ENCODE measurements at regions not wholly inside any gene's neighbourhood (a gene's known extent, or its start where the extent isn't known, plus 50 kb on each side); places are given as distances from the start of the nearest gene placed in this dataset.

- DNase-seq: no peak
- Mint-ChIP-seq H3K27me3 (no peaks in the 10 kb centered on the region), H3K27ac (no peak overlapping the region), H3K4me1 (ENCODE audit: low read depth) (no peaks in the 10 kb centered on the region), H3K4me3 (no peak overlapping the region), H3K36me3 (ENCODE audit: low read depth) (no peaks in the 10 kb centered on the region), H3K9me3 (no peaks in the 10 kb centered on the region)
- H3K27me3 ChIP-seq (ENCODE audit: control insufficient read depth in 1 of 2, insufficient read depth in 2 of 2, low read length in 2 of 2): no peaks in the 10 kb centered on the region
- ATAC-seq (ENCODE audit: poor library complexity): no peak
- ChIA-PET POLR2A (no interaction called here), CTCF (no interaction called here)
- no peaks in the 10 kb centered on the region for H3K4me1 ChIP-seq (ENCODE audit: insufficient read depth, low read length)
- H3K36me3 ChIP-seq (ENCODE audit: insufficient read depth, low read length): no peaks in the 10 kb centered on the region
- no peak overlapping the region for H3K4me3 ChIP-seq (ENCODE audit: low read length)
- H3K9me3 ChIP-seq (ENCODE audit: control insufficient read depth in 1 of 2, insufficient read depth in 1 of 2, low read length in 2 of 2): no peaks in the 10 kb centered on the region
- no peak overlapping the region for H3K27ac ChIP-seq (ENCODE audit: low read depth in 1 of 2, low read length in 2 of 2)
- no peak for TF ChIP-seq CTCF (IDR thresholded peaks at IDR 0.05)
- intact Hi-C loops (cut with DNase I, micrococcal nuclease): no loop called here
These were observed 118.4 kb downstream of the BCL2L11 start for GRCh38 chr2:111239107-111239506.

GRCh38 chr2:111239581-111240249 is 119.0 kb downstream of the BCL2L11 start:
- H3K4me1 Mint-ChIP-seq (ENCODE audit: low read depth): no peaks in the 10 kb centered on the region
- CTCF ChIA-PET: no interaction called here
- H3K27me3 Mint-ChIP-seq: no peaks in the 10 kb centered on the region
- H3K4me3 Mint-ChIP-seq: no peak overlapping the region
- no peaks in the 10 kb centered on the region for H3K9me3 Mint-ChIP-seq
- H3K9me3 ChIP-seq (ENCODE audit: control insufficient read depth in 1 of 2, insufficient read depth in 1 of 2, low read length in 2 of 2): no peaks in the 10 kb centered on the region
- H3K36me3 Mint-ChIP-seq (ENCODE audit: low read depth): no peaks in the 10 kb centered on the region
- POLR2A ChIA-PET: no interaction called here
- intact Hi-C loops (cut with DNase I, micrococcal nuclease): no loop called here
- no peaks in the 10 kb centered on the region for H3K36me3 ChIP-seq (ENCODE audit: insufficient read depth, low read length)
- H3K27me3 ChIP-seq (ENCODE audit: control insufficient read depth in 1 of 2, insufficient read depth in 2 of 2, low read length in 2 of 2): no peaks in the 10 kb centered on the region
- ATAC-seq (ENCODE audit: poor library complexity): no peak
- no peak for DNase-seq
- no peak overlapping the region for H3K27ac ChIP-seq (ENCODE audit: low read depth in 1 of 2, low read length in 2 of 2)
- no peaks in the 10 kb centered on the region for H3K4me1 ChIP-seq (ENCODE audit: insufficient read depth, low read length)
- TF ChIP-seq CTCF (IDR thresholded peaks at IDR 0.05): no peak
- no peak overlapping the region for H3K27ac Mint-ChIP-seq
- no peak overlapping the region for H3K4me3 ChIP-seq (ENCODE audit: low read length)

GRCh38 chr2:111243295-111243694 is 122.6 kb downstream of the BCL2L11 start:
- no peaks in the 10 kb centered on the region for H3K9me3 Mint-ChIP-seq
- ChIA-PET POLR2A (no interaction called here), CTCF (no interaction called here)
- H3K4me3 Mint-ChIP-seq: no peak overlapping the region
- no peaks in the 10 kb centered on the region for H3K9me3 ChIP-seq (ENCODE audit: control insufficient read depth in 1 of 2, insufficient read depth in 1 of 2, low read length in 2 of 2)
- H3K27me3 Mint-ChIP-seq: no peaks in the 10 kb centered on the region
- H3K4me1 ChIP-seq (ENCODE audit: insufficient read depth, low read length): no peaks in the 10 kb centered on the region
- intact Hi-C loops (cut with DNase I, micrococcal nuclease): no loop called here
- no peak for ATAC-seq (ENCODE audit: poor library complexity)
- no peaks in the 10 kb centered on the region for H3K4me1 Mint-ChIP-seq (ENCODE audit: low read depth)
- no peaks in the 10 kb centered on the region for H3K27me3 ChIP-seq (ENCODE audit: control insufficient read depth in 1 of 2, insufficient read depth in 2 of 2, low read length in 2 of 2)
- no peak for DNase-seq
- no peaks in the 10 kb centered on the region for H3K36me3 Mint-ChIP-seq (ENCODE audit: low read depth)
- H3K27ac Mint-ChIP-seq: no peak overlapping the region
- no peak overlapping the region for H3K27ac ChIP-seq (ENCODE audit: low read depth in 1 of 2, low read length in 2 of 2)
- H3K36me3 ChIP-seq (ENCODE audit: insufficient read depth, low read length): no peaks in the 10 kb centered on the region
- no peak for TF ChIP-seq CTCF (IDR thresholded peaks at IDR 0.05)
- H3K4me3 ChIP-seq (ENCODE audit: low read length): no peak overlapping the region
